CD4-positive, alpha-beta T cell (primary cell): ENCODE measurements at regions not wholly inside any gene's neighbourhood (a gene's known extent, or its start where the extent isn't known, plus 50 kb on each side); places are given as distances from the start of the nearest gene placed in this dataset.

Experiments
- ATAC-seq: fragments of 200-7000 bp; cut with Tn5 transposase; one replicate; pipeline ENCODE4 v1.10.0; 2022; ENCODE audit warnings: mild to moderate bottlenecking; ENCODE audit not compliant: poor library complexity
- CTCF ChIA-PET: fragments of 350-600 bp; sonication (Branson Sonifier 250); formaldehyde crosslinking; loops from one replicate; lab custom pipeline; 2021; ENCODE audit warnings: antibody characterized with exemption, inconsistent platforms; lab: Charles Lee
- POLR2A ChIA-PET: fragments of 350-600 bp; sonication (Branson Sonifier 250); formaldehyde crosslinking; loops from one replicate; lab custom pipeline; 2021; ENCODE audit warnings: antibody characterized with exemption, inconsistent platforms; lab: Charles Lee
- DNase-seq, 14 experiments: peaks; one replicate each; pipeline ENCODE4 v3.0.0-alpha.2; 2013 to 2020; ENCODE audit warnings: mixed read lengths in 2 of 14
- H3K27ac ChIP-seq, 2 donors: one replicate each; pipeline versions ENCODE4 v1.5.1 to v1.7.0; 2013; ENCODE audit warnings: low read length in 2 of 2, low read depth in 1 of 2, mild to moderate bottlenecking in 1 of 2
- H3K27me3 ChIP-seq, 2 experiments: 1 replicate in 1 of 2; 2 replicates in 1 of 2; pipeline versions ENCODE4 v1.6.1 to v1.7.0; 2013; ENCODE audit warnings: low read length in 2 of 2, control low read depth in 1 of 2, mild to moderate bottlenecking in 1 of 2, moderate library complexity in 1 of 2; ENCODE audit not compliant: insufficient read depth in 2 of 2, control insufficient read depth in 1 of 2
- H3K36me3 ChIP-seq: one replicate; pipeline ENCODE4 v1.6.1; 2013; ENCODE audit warnings: low read length, control low read depth; ENCODE audit not compliant: insufficient read depth
- H3K4me1 ChIP-seq: one replicate; pipeline ENCODE4 v1.6.1; 2013; ENCODE audit warnings: low read length, control low read depth; ENCODE audit not compliant: insufficient read depth
- H3K4me3 ChIP-seq: one replicate; pipeline ENCODE4 v1.5.1; 2013; ENCODE audit warnings: mild to moderate bottlenecking, low read length, moderate library complexity
- H3K9me3 ChIP-seq, 2 experiments: 1 replicate in 1 of 2; 2 replicates in 1 of 2; pipeline versions ENCODE4 v1.6.1 to v1.7.0; 2013; ENCODE audit warnings: low read length in 2 of 2, mild to moderate bottlenecking in 2 of 2, control low read depth in 1 of 2, moderate library complexity in 1 of 2; ENCODE audit not compliant: control insufficient read depth in 1 of 2, insufficient read depth in 1 of 2
- H3K27ac Mint-ChIP-seq: one replicate; pipeline ENCODE4 v1.8.0; 2020; ENCODE audit warnings: mixed read lengths
- H3K27me3 Mint-ChIP-seq: one replicate; pipeline ENCODE4 v1.8.0; 2021; ENCODE audit warnings: mixed read lengths
- H3K36me3 Mint-ChIP-seq: one replicate; pipeline ENCODE4 v1.8.0; 2021; ENCODE audit warnings: low read depth, mixed read lengths
- H3K4me1 Mint-ChIP-seq: one replicate; pipeline ENCODE4 v1.8.0; 2021; ENCODE audit warnings: low read depth, mixed read lengths
- H3K4me3 Mint-ChIP-seq: one replicate; pipeline ENCODE4 v1.8.0; 2020; ENCODE audit warnings: mild to moderate bottlenecking, mixed read lengths
- H3K9me3 Mint-ChIP-seq: one replicate; pipeline ENCODE4 v1.8.0; 2020; ENCODE audit warnings: mixed read lengths
- CTCF ChIP-seq: fragments of 200-600 bp; IDR thresholded peaks from one replicate; pipeline ENCODE4 v1.8.0; 2022; ENCODE audit warnings: antibody characterized with exemption, mild to moderate bottlenecking
- intact Hi-C, 2 experiments: fragments of 100-400 bp; cut with DNase I in 1 of 2; cut with micrococcal nuclease in 1 of 2; formaldehyde crosslinking; loops; one replicate each; pipeline versions ENCODE4 v1.15.1 to v1.9.0; 2023 to 2025; cut with DNase I, micrococcal nuclease

GRCh38 chr6:170030284-170030815 lies 260.5 kb downstream of the DLL1 start:
- Histone ChIP-seq H3K4me1 (no peaks in the 10 kb centered on the region), H3K9me3 (peaks cover 0 to 17% of the 10 kb centered on the region in 2 experiments), H3K27me3 (no peaks in the 10 kb centered on the region), H3K27ac (no peak overlapping the region), H3K4me3 (no peak overlapping the region), H3K36me3 (no peaks in the 10 kb centered on the region)
- intact Hi-C loops: no loop called here
- Mint-ChIP-seq H3K4me3 (no peak overlapping the region), H3K9me3 (no peaks in the 10 kb centered on the region), H3K4me1 (no peaks in the 10 kb centered on the region), H3K27ac (no peak overlapping the region), H3K36me3 (no peaks in the 10 kb centered on the region), H3K27me3 (peaks cover under 1% of the 10 kb centered on the region)
- DNase-seq: no peak
- POLR2A ChIA-PET: no interaction called here
- no peak for ATAC-seq
- TF ChIP-seq CTCF: no peak
- CTCF ChIA-PET: no interaction called here

- CTCF ChIA-PET: no interaction called here
- Mint-ChIP-seq H3K27ac (no peak overlapping the region), H3K9me3 (no peaks in the 10 kb centered on the region), H3K36me3 (no peaks in the 10 kb centered on the region), H3K27me3 (peaks cover 7% of the 10 kb centered on the region), H3K4me1 (no peaks in the 10 kb centered on the region), H3K4me3 (no peak overlapping the region)
- POLR2A ChIA-PET: no interaction called here
- TF ChIP-seq CTCF: no peak
- H3K4me1 ChIP-seq: no peaks in the 10 kb centered on the region
- H3K27me3 ChIP-seq: no peaks in the 10 kb centered on the region
- no peak overlapping the region for H3K27ac ChIP-seq
- intact Hi-C loops: no loop called here
- ATAC-seq: no peak
- peaks cover 0 to 17% of the 10 kb centered on the region in 2 experiments for H3K9me3 ChIP-seq
- peak in 1 of 14 experiments; percentile 20 for DNase-seq
- no peak overlapping the region for H3K4me3 ChIP-seq
- H3K36me3 ChIP-seq: no peaks in the 10 kb centered on the region
Observed at GRCh38 chr6:170029416-170030283, 261.2 kb downstream of the DLL1 start.

GRCh38 chr6:170028629-170029345 lies 262.1 kb downstream of the DLL1 start:
- peaks cover 9% of the 10 kb centered on the region for H3K27me3 Mint-ChIP-seq
- H3K9me3 ChIP-seq: peaks cover 0 to 9% of the 10 kb centered on the region in 2 experiments
- no peaks in the 10 kb centered on the region for H3K4me1 Mint-ChIP-seq
- H3K27ac Mint-ChIP-seq: no peak overlapping the region
- ATAC-seq (no peak), DNase-seq (peak in 1 of 14 experiments; percentile 23)
- no peak overlapping the region for H3K27ac ChIP-seq
- POLR2A ChIA-PET: no interaction called here
- no peaks in the 10 kb centered on the region for H3K9me3 Mint-ChIP-seq
- H3K36me3 Mint-ChIP-seq: no peaks in the 10 kb centered on the region
- H3K36me3 ChIP-seq: no peaks in the 10 kb centered on the region
- H3K4me1 ChIP-seq: no peaks in the 10 kb centered on the region
- intact Hi-C loops: no loop called here
- H3K4me3 Mint-ChIP-seq: no peak overlapping the region
- no peak overlapping the region for H3K4me3 ChIP-seq
- TF ChIP-seq CTCF: no peak
- H3K27me3 ChIP-seq: no peaks in the 10 kb centered on the region
- CTCF ChIA-PET: no interaction called here
